NCI-H510A treated with DMSO at 0.1 percent for 48 hours (cell line): ENCODE measurements at regions not wholly inside any gene's neighbourhood (a gene's known extent, or its start where the extent isn't known, plus 50 kb on each side); places are given as distances from the start of the nearest gene placed in this dataset.
"Not testable (repeated sequence)": the region's sequence is repeated elsewhere in the genome, so short reads cannot be mapped to it uniquely, and the experiment has no call there.

ENCODE experiments used
- DNase-seq: peaks from one replicate; lab custom pipeline; 2025; lab: John Stamatoyannopoulos, UW

DNA sequence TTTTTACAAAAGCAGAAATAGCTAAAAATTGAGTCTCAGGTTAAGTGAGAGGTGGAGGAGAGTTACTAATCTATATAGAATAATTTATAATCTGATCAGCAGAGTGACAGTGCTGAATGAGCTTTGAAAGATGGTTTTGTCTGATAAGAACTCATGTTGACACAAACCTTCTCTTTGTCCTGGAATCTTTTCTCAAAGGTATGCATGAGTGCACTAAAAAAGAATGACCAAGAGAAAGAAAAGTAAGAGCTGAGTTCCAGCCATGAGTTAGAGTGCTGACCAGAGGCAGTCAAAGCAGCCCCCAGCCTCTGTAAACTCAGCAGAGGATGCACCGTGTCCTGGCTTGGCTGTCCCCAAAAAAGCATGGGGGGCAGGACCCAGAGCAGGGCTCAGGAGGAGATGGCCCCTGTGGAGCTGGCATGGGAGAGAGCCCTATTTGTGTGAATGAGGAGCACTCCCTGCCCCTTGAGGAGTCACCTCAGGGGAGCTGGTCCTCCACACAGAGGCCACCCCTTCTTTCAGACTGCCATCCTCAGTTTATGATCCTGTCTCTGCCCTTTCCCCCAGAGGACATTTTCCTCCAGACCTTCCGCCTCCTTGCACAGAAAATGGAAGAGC lies 129.8 kb downstream of the SEC23A start:
- no peak for DNase-seq

- no peak for DNase-seq
These were observed 130.5 kb downstream of the SEC23A start for GRCh38 chr14:38972511-38972910.

GRCh38 chr14:38971258-38971921 lies 131.6 kb downstream of the SEC23A start:
- no peak for DNase-seq

- DNase-seq = peak; percentile 49
These were observed 138.4 kb downstream of the SEC23A start for GRCh38 chr14:38964630-38965029.

- no peak for DNase-seq
These were observed 142.0 kb downstream of the SEC23A start for GRCh38 chr14:38960946-38961531.

GRCh38 chr14:38959021-38959420 lies 144.0 kb downstream of the SEC23A start:
- DNase-seq = no peak

- DNase-seq = no peak
These were observed 144.4 kb downstream of the SEC23A start for GRCh38 chr14:38958589-38958988.

DNA sequence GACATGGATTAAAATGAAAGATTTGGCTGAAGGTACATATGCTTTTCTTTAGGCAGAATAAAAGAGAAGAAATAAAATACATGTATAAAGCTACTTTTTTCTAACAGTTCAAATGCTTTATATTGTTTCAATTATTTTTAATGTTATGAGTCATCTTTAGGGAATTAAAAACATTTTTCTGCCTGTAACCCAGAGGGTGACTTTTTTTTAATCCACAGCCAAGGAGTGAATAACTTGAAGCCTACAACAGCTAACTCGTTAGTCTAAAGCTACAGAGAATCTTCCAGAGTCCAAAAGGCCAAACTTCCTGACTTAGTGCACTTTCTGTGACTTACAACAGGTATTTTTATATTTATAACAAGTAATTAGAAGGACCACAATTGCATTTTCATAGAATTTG lies 151.6 kb downstream of the SEC23A start:
- DNase-seq = no peak

DNA sequence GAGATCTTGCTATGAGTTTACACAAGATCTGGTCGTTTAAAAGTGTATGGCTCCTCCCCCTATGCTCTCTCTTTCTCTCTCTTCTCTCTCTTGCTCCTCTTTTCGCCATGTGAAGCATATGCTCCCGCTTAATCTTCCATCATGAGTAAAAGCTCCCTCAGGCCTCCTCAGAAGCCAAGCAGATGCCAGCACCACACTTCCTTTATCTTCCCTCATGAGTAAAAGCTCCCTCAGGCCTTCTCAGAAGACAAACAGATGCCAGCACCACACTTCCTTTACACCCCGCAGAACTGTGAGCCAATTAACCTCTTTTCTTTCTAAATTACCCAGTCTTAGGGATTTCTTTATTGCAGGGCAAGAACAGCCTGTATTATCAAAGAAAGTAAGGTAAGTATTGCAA lies 152.4 kb downstream of the SEC23A start:
- DNase-seq = no peak

DNA sequence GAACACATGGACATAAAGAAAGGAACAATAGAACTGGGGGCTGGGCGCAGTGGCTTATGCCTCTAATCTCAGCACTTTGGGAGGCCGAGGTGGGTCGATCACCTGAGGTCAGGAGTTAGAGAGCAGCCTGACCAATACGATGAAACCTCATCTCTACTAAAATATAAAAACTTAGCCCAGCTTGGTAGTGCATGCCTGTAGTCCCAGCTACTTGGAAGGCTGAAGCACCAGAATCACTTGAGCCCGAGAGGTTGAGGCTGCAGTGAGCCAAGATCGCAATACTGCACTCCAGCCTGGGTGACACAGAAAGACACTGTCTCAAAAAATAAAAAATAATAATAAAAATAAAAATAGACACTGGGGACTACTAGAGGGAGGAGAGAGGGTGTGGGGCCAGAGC lies 154.5 kb downstream of the SEC23A start:
- DNase-seq = no peak

DNA sequence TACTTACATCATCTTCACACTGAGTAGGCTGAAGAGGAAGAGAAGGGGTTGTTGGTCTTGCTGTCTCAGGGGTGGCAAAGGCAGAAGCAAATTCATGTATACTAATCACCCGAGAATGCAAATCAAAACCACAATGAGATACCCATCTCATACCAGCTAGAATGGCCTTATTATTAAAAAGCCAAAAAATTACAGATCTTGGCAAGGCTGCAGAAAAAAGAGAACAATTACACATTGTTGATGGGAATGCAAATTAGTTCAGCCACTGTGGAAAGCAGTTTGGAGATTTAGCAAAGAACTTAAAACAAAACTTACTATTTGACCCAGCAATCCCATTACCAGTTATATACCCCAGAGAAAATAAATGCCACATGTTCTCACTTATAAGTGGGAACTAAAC lies 154.9 kb downstream of the SEC23A start:
- no peak for DNase-seq

- DNase-seq = no peak
These were observed 155.7 kb downstream of the SEC23A start for GRCh38 chr14:38947343-38947742.

DNA sequence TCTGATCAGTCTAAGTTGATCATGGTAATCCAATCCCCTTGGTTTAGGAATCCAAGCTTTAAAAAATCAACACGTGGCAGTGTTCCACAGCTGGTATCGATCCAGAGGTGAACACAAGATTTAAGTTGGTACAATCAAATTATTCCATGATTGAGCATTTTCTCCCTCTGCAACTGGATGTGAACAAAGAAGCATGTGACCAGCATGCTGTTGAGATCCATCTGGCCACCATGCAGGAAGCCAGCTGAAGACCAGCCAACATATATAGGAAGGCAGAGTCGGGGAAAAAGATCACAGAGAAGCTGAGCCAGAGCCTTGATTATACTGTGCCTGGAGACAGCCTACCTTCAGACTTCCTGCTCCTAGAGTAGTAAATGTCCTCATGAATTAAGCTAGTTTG lies 158.3 kb downstream of the SEC23A start:
- DNase-seq = no peak

DNA sequence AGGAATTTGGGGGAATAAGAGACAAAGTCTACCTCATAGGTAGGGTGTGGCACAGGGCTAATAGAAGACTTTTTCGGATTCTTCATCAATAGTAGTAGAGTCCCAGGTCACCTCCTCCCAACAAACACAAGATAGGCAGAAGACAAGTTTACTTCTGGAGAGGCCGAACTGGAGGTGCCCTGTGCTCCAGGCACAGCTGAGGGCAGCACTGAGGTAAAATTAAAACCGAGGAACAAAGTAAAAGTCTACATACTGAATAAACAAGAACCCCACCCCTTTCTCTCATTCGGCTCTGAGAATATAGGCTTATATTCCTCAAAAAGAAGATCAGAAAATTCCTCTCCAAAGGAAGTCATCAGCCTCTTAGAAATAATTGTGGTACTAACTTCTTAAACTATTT lies 161.5 kb downstream of the SEC23A start:
- no peak for DNase-seq

DNA sequence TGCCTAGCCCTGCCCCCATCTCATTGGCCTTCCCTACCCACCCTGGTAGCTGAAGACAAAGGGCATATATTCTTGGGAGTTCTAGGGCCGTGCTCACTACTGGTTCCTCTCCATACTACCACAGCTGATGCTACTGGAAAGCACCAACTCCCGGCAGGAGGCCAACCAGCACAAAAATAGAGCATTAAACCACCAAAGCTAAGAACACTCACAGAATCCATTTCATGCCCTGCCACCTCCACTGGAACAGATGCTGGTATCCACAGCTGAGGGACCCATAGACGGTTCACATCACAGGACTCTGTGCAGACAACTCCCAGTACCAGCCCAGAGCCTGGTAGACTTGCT lies 170.4 kb downstream of the SEC23A start:
- not testable (repeated sequence) for DNase-seq

DNA sequence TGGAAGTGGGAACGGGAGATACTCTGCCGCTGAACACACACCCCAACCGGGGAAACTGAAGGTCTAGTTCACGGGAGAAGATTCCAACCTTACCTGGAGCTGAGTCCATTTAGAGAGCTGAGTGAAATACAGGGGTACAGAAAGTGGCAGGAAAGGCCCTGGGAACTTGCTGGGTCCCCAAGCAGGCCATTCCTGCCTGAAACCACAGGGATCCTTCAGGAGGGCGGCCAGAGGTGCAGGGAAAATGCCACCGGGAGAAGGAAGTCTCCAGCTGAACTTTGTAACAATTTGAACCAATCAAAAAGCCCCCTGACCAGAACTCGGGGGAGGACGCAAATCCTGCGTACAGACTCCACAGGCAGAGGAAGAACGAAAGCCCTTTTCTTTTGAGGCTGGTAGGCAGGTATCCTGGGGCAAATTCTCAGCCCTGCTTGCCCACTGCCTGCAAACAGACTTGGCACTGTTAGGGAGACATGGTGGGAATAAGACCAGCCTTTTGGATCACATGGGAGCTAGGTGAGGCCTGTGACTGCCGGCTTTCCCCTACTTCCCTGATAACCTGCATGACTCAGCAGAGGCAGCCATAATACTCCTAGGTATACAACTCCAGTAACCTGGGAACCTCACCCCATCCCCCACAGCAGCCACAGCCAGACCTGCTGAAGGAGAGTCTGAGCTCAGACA lies 170.9 kb downstream of the SEC23A start:
- no peak for DNase-seq

- no peak for DNase-seq
These were observed 172.1 kb downstream of the SEC23A start for GRCh38 chr14:38930898-38931297.

GRCh38 chr14:38930022-38930421 lies 173.0 kb downstream of the SEC23A start:
- no peak for DNase-seq

- no peak for DNase-seq
These were observed 173.6 kb downstream of the SEC23A start for GRCh38 chr14:38929416-38929815.

- not testable (repeated sequence) for DNase-seq
These were observed 181.1 kb downstream of the SEC23A start for GRCh38 chr14:38921893-38922292.

GRCh38 chr14:38915125-38915524 lies 187.9 kb downstream of the SEC23A start:
- DNase-seq = no peak

GRCh38 chr14:38910092-38910491 lies 192.9 kb downstream of the SEC23A start:
- no peak for DNase-seq

DNA sequence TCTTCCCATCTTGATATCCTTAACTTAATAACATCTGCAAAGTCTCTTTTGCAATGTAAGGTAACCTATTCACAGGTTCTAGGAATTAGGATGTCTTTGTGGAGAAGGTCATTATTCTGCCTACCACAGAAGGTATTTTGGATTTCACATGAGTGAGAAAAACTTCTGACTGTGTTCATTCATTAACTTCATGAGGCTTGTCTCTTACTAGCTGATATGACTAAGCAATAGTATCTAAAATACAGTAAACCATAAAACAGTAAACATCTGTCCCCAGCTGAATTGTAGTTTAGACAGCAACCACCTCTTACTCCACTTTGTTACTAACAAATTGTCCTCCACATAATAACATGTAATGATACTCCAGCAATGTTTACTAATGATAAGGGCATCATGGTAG lies 198.1 kb downstream of the SEC23A start:
- DNase-seq = no peak
